NCI-H2107 treated with DMSO at 0.1 percent for 48 hours (cell line): ENCODE measurements at regions not wholly inside any gene's neighbourhood (a gene's known extent, or its start where the extent isn't known, plus 50 kb on each side); places are given as distances from the start of the nearest gene placed in this dataset.
"Not testable (repeated sequence)": the region's sequence is repeated elsewhere in the genome, so short reads cannot be mapped to it uniquely, and the experiment has no call there.

Experiments
- DNase-seq: peaks from one replicate; lab custom pipeline; 2025; ENCODE audit not compliant: unreplicated experiment; lab: John Stamatoyannopoulos, UW

- no peak for DNase-seq
These were observed 319.3 kb upstream of the CFAP20DC start for GRCh38 chr3:59368900-59369675.

GRCh38 chr3:59367150-59367549, 317.3 kb upstream of the CFAP20DC start:
- peak; percentile 59 for DNase-seq

DNA sequence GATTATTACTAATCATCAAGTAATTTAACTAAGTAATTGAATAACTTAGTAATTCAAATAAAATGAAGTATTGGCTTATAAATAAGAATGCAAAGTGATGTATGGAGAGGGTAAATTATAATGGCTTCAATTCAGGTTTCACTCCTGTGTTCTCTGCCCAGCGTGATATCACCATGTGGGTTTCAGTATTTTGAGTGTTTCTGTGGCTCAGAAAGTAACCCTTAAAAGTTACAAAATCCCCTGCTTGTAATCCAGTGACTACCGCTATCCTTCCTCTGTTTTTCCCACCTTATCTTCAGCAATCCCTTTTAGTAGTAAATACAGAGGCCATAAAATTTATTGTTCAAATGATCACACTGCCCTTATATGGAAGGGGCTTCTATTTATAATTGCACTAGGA, 316.4 kb upstream of the CFAP20DC start:
- DNase-seq = no peak

- DNase-seq = no peak
These were observed 314.7 kb upstream of the CFAP20DC start for GRCh38 chr3:59364496-59364895.

- not testable (repeated sequence) for DNase-seq
These were observed 310.5 kb upstream of the CFAP20DC start for GRCh38 chr3:59360312-59360711.

DNA sequence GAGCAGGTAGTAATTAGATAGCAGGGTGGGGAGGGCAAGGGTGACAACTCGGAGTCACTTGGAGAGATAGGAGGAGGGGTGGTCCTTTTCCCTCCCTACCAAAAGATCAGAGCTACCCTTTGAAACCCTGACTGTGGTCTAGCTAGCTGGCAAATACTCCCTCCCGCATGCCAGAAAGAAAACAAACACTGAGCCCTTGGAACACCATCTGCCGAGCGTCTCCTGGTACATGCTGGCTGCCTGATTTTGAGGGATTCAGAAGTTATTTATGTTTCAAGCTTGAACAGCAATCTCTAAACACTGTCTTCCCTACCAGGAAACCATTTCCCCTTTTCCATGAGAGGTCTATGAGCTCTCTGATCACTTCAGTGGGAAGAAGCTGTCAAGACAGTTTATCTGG, 291.6 kb upstream of the CFAP20DC start:
- no peak for DNase-seq

DNA sequence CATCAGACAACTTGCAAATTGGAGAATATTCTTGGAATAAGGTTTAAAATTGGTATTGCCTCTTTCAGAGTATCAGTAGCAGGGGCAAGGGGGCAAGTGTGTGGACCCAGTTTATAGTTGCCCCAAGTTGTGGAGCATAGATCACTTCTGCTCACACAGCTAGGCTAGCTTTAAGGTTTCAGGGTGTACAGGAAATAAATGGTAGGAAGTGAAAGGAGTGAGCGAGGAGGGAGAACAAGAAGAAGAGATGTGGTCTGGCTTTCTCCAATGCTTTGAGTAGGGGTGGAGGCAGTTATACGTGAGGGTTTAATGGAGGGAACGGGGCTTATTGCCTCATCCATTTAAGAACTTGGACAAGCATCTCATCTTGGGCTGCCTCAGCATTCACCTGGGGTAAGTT, 290.0 kb upstream of the CFAP20DC start:
- no peak for DNase-seq

DNA sequence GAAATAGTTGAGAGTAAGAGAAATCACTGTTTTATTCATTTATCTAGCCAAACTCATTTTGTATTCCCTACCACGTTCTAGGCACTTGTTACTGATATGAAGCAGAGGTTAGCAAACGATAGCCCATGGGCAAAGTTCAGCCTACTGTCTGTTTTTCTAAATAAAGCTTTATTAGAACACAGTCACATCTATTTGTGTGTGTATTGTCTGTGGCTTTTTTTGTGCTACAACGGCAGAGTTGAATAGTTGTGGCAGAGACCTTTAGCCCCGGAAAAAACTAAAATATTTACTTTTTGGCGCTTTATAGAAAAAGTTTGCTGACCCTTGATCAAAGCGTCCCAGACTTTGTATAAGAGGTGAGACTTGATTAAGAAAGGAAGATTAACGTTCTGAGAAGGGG, 289.1 kb upstream of the CFAP20DC start:
- no peak for DNase-seq

DNA sequence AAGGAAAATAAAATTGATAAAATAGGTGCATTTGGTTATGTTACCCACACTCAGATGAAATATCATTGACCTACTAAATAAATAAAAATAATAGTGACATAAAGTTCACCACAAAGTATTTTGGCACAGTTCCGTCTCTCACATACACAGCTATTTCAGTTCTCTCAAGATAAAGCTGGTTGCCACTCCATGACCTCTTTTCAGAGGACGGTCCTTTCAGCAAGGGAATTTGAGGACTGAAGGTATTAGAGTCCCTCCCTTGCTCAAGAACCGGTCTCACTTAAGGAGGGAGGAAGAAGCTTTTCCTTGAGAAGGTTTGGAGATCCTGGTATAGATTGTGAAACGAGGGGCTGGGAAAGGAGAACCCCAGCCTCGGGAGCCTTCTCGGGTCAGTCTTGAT, 285.5 kb upstream of the CFAP20DC start:
- DNase-seq = no peak

DNA sequence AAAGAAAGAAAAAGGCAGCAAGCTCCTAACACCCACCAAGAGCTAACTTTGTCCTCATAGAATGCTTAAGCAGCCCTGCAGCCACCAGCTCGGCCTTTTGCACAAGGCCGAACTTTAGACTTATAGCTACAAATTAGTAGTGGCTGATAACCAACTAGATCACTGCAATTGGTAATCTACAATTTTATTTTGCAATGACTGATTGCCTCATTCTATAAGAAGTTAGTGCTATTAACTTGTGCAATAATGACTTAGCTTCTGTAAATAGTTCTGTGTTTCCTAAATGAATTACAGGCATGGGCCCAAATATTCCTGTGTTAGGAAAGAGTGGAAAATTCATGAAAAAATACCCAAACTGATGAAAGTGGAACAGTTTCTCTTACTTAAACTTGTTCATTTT, 284.8 kb upstream of the CFAP20DC start:
- no peak for DNase-seq

GRCh38 chr3:59327376-59327808, 277.6 kb upstream of the CFAP20DC start:
- DNase-seq = no peak

- no peak for DNase-seq
These were observed 276.6 kb upstream of the CFAP20DC start for GRCh38 chr3:59326246-59327024.

DNA sequence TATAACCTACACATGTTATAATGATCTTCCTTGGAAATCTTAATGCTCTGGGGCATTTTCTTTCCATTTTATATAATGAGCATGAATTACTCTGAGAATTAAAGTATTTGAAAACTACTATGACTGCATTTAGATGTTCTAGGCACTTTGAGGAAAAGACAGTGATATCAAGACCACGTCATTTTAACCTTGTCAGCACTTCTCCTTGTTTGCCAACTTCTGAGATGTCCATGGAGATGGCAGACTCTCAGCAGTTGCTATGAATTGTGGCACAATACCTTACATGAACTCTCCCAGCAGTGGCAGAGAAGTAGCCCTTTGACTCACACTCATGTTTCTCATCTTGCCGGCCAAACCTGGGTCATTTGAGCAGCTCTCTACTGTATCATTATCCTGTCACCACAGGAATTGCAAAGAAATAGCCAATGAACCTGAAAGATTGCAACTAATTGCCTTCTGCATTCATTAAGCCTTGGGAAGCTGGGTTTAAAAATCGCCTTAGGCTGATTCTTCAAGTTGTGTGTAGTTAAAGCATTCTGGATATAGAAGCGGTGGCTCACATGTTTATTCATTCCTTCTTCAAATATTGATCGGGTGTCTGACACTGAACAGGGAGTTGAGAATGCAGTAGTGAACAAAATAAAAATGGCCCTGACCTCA, 272.2 kb upstream of the CFAP20DC start:
- no peak for DNase-seq

DNA sequence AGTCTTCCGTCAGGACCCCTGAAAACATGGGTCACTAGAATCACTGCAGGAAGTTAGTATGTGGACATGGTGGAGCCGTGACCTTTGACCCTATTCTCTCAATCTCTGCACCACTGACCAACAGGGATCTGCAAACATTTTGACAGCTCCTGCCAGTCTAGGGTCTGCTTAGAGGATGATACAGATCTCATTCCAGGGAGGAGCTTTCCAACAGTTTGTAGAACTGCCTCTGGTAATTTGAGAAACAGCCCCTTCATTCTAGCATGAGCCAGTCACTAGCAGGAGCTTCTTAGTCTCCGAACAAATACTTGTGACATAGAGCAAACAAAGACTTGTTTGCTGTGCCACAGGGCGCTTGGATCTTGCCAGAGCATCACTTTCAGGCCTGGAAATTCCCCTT, 270.3 kb upstream of the CFAP20DC start:
- DNase-seq = peak; percentile 39

DNA sequence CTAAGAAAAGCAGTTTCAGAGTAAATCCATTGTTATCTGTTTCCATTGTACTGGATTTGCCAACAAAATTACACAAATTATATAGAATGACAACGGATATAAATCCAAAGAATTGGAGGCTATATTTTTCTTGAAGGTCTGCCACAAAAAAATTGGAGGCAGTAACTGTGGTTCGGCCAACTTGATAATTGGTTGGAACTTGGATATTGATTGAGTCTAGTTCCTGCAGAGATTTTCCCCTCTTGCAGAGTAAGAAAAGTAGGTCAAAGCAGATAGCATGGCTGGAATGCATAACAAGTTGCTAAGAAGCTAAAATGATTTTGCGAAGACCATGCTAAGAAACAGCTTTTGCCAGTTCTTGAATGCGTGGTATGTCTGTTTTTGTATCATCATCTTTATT, 269.6 kb upstream of the CFAP20DC start:
- DNase-seq = no peak

DNA sequence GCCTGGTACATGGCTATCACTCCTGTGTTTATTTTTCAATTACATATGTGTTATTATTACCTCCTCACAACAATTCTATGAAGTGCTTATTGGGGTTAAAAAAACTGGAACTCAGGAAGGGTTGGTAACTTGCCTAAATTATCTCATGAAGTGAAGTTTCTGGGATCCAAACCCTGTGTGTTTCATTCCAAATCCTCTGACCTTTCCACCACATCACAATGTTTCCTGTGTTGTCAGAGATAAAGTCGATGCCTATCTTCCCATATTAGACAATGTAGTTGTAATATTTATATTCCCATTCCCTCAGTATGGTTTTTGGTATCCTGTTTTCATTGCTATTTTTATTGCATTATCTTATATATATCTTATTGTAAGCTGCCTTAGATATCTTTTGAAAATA, 269.1 kb upstream of the CFAP20DC start:
- no peak for DNase-seq

GRCh38 chr3:59317386-59317785, 267.6 kb upstream of the CFAP20DC start:
- no peak for DNase-seq

DNA sequence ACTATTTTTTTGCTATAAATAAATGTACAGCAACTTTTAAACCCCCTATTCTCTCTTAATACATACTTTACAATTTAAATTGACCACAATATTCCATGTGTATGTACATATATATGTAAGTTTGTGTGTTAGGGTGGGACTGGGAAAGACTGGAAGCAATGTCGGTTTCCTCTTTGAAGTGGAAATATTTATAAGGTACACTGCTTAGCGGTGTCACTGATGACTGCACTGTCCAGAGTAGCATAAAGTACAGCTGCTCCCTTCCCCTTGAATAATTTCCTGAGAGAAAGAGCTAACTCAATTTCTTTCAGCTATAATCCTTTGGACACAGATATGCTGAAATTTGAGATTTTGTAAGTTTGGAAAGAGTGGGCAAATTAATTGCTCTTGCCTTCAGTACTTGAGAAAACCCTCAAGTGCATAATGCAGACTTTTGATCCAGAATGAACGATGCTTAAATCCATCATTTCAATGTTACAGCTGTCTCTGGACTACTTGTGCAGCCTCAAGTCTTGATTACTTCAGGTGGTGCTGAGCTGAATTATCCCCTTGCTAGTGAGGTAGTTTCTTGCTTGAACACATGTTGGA, 267.0 kb upstream of the CFAP20DC start:
- peak; percentile 21 for DNase-seq

- DNase-seq = peak; percentile 11
These were observed 263.5 kb upstream of the CFAP20DC start for GRCh38 chr3:59313365-59313764.

GRCh38 chr3:59311231-59311630, 261.4 kb upstream of the CFAP20DC start:
- no peak for DNase-seq

GRCh38 chr3:59310736-59311135, 260.9 kb upstream of the CFAP20DC start:
- no peak for DNase-seq

- DNase-seq = no peak
These were observed 258.9 kb upstream of the CFAP20DC start for GRCh38 chr3:59308684-59309083.
